ENCODE measurements at regions not wholly inside any gene's neighbourhood (a gene's known extent, or its start where the extent isn't known, plus 50 kb on each side); places are given as distances from the start of the nearest gene placed in this dataset.

- no peaks in the 10 kb centered on the region for H3K27me3 ChIP-seq (ENCODE audit: control insufficient read depth, insufficient read depth, low read length)
- ChIA-PET POLR2A (ENCODE audit: unreplicated experiment) (no interaction called here), CTCF (no interaction called here)
- no peaks in the 10 kb centered on the region for H3K36me3 ChIP-seq (ENCODE audit: control insufficient read depth, insufficient read depth, low read length)
- no peak overlapping the region for H2AFZ ChIP-seq (replicated peaks; ENCODE audit: low read length, poor library complexity)
- H2BK20ac ChIP-seq (ENCODE audit: low read depth, low read length), result no peak overlapping the region
- no peak overlapping the region for H3K4me2 ChIP-seq (ENCODE audit: low read depth, low read length)
- H3K56ac ChIP-seq (ENCODE audit: extremely low read depth, insufficient read depth, low read length), result no peak overlapping the region
- no peak overlapping the region for H2BK5ac ChIP-seq (ENCODE audit: low read depth, low read length, poor library complexity, severe bottlenecking)
- ATAC-seq (ENCODE audit: low read depth) (no peak), DNase-seq (no peak)
- no peak overlapping the region for H2BK15ac ChIP-seq (ENCODE audit: low read depth, low read length)
- no peak overlapping the region for H2AK5ac ChIP-seq (ENCODE audit: low read depth, low read length)
- H4K91ac ChIP-seq (ENCODE audit: insufficient read depth, low read depth, low read length), result no peak overlapping the region
- H2BK120ac ChIP-seq (ENCODE audit: low read depth, low read length), result no peak overlapping the region
- H4K20me1 ChIP-seq (ENCODE audit: insufficient read depth, low read length), result no peaks in the 10 kb centered on the region
- no peaks in the 10 kb centered on the region for H3K9me1 ChIP-seq (ENCODE audit: insufficient read depth, low read length)
- no peak overlapping the region for H3K4ac ChIP-seq (ENCODE audit: low read depth, low read length)
- no peak overlapping the region for H3K27ac ChIP-seq (ENCODE audit: insufficient read depth, low read length)
- no peak overlapping the region for H3K18ac ChIP-seq (ENCODE audit: low read depth, low read length)
- H3K14ac ChIP-seq (replicated peaks; ENCODE audit: low read depth, low read length), result no peak overlapping the region
- dilution Hi-C loops (cut with HindIII; ENCODE audit: low sequenced_read_pairs, unreplicated experiment) (no loop called here), in situ Hi-C loops (cut with MboI; ENCODE audit: low sequenced_read_pairs) (no loop called here), intact Hi-C loops (cut with micrococcal nuclease) (no loop called here)
- H4K8ac ChIP-seq (ENCODE audit: low read depth in 2 of 2, low read length in 2 of 2), result no peak overlapping the region
- no peak overlapping the region for H3K9ac ChIP-seq (ENCODE audit: low read depth, low read length)
- no peak overlapping the region for H3K4me3 ChIP-seq (ENCODE audit: insufficient read depth, low read depth, low read length)
- no peaks in the 10 kb centered on the region for H3K79me1 ChIP-seq (ENCODE audit: low read depth in 1 of 2, low read length in 2 of 2)
- H3K9me3 ChIP-seq (ENCODE audit: control insufficient read depth, insufficient read depth, low read length), result no peaks in the 10 kb centered on the region
- H3K23ac ChIP-seq (ENCODE audit: low read depth, low read length), result no peak overlapping the region
- WGBS, 2 experiments (ENCODE audit: extremely low coverage in 2 of 2, insufficient read length in 1 of 2), result 40% methylated on average over 2 of the region's 7 CpGs; no CpG with 5 or more reads in 1 of the 2 experiments
- H2AK9ac ChIP-seq (replicated peaks; ENCODE audit: low read depth, low read length, poor library complexity), result no peak overlapping the region
- BruUV-seq (replicated peaks), result no TSS peak
- no peaks in the 10 kb centered on the region for H3K4me1 ChIP-seq (ENCODE audit: control insufficient read depth, insufficient read depth, low read length)
- no peak overlapping the region for H4K5ac ChIP-seq (ENCODE audit: low read depth, low read length)
- no peak for TF ChIP-seq MAFK (IDR thresholded peaks at IDR 0.05; ENCODE audit: low read depth, low read length)
- no peak for TF ChIP-seq NFE2L2 (IDR thresholded peaks at IDR 0.05; ENCODE audit: low read depth, low read length)
- TF ChIP-seq POLR2A (IDR thresholded peaks at IDR 0.05; ENCODE audit: low read depth, low read length), result no peak
- TF ChIP-seq RFX5 (IDR thresholded peaks at IDR 0.05; ENCODE audit: low read depth, low read length), result no peak
- TF ChIP-seq CEBPB (IDR thresholded peaks at IDR 0.05; ENCODE audit: low read depth, low read length), result no peak
- no peak for TF ChIP-seq FOS (IDR thresholded peaks at IDR 0.05; ENCODE audit: low read depth, low read length)
- TF ChIP-seq, protein P1, sequence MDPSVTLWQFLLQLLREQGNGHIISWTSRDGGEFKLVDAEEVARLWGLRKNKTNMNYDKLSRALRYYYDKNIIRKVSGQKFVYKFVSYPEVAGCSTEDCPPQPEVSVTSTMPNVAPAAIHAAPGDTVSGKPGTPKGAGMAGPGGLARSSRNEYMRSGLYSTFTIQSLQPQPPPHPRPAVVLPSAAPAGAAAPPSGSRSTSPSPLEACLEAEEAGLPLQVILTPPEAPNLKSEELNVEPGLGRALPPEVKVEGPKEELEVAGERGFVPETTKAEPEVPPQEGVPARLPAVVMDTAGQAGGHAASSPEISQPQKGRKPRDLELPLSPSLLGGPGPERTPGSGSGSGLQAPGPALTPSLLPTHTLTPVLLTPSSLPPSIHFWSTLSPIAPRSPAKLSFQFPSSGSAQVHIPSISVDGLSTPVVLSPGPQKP (IDR thresholded peaks at IDR 0.05; ENCODE audit: borderline replicate concordance, low read depth, low read length), result no peak
- TF ChIP-seq MXI1 (IDR thresholded peaks at IDR 0.05; ENCODE audit: borderline replicate concordance, low read depth, low read length), result no peak
- no peak for TF ChIP-seq RCOR1 (IDR thresholded peaks at IDR 0.05; ENCODE audit: insufficient replicate concordance, low read length)
- TF ChIP-seq, protein P2, sequence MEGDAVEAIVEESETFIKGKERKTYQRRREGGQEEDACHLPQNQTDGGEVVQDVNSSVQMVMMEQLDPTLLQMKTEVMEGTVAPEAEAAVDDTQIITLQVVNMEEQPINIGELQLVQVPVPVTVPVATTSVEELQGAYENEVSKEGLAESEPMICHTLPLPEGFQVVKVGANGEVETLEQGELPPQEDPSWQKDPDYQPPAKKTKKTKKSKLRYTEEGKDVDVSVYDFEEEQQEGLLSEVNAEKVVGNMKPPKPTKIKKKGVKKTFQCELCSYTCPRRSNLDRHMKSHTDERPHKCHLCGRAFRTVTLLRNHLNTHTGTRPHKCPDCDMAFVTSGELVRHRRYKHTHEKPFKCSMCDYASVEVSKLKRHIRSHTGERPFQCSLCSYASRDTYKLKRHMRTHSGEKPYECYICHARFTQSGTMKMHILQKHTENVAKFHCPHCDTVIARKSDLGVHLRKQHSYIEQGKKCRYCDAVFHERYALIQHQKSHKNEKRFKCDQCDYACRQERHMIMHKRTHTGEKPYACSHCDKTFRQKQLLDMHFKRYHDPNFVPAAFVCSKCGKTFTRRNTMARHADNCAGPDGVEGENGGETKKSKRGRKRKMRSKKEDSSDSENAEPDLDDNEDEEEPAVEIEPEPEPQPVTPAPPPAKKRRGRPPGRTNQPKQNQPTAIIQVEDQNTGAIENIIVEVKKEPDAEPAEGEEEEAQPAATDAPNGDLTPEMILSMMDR (conservative IDR thresholded peaks at IDR 0.05; ENCODE audit: low read depth, low read length), result no peak
- no peak for TF ChIP-seq RAD21 (IDR thresholded peaks at IDR 0.05; ENCODE audit: low read length)
Measured at GRCh38 chr6:18676548-18676947, 289.4 kb downstream of the RNF144B start.

Measured in IMR-90 (cell line).